HG03196 (cell line): ENCODE measurements at regions not wholly inside any gene's neighbourhood (a gene's known extent, or its start where the extent isn't known, plus 50 kb on each side); places are given as distances from the start of the nearest gene placed in this dataset.
"Not testable (repeated sequence)": the region's sequence is repeated elsewhere in the genome, so short reads cannot be mapped to it uniquely, and the experiment has no call there.

Source experiments
- ATAC-seq: cut with Tn5 transposase; IDR thresholded peaks from one replicate; pipeline ENCODE4 v1.9.1; 2021; ENCODE audit not compliant: unreplicated experiment

- ATAC-seq, result no peak
These were observed 306.6 kb downstream of the DTHD1 start for GRCh38 chr4:36587909-36588472.

GRCh38 chr4:36590343-36590742 is 308.9 kb downstream of the DTHD1 start:
- ATAC-seq, result no peak

GRCh38 chr4:36601864-36602495 is 320.6 kb downstream of the DTHD1 start:
- no peak for ATAC-seq

DNA sequence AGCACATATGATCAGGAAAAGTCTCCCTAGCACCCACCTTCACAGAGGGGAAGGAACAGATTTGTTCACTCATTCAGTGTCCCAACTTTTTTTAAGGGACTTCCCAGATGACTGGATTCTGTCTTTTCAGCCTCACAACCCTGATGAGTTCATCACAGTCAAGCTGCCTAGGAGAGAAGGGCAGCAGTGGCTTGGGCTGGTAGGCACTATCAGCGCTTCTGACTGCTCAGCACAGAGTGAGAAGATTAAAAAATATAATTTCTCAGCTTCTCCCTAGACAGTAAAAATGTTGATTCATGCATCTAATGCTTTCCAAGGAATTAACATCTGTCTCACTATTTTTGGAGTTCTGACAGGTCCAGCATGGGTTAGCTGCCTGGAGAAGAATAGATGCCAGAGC is 328.2 kb downstream of the DTHD1 start:
- ATAC-seq, result peak; percentile 67

- no peak for ATAC-seq
These were observed 329.2 kb downstream of the DTHD1 start for GRCh38 chr4:36610628-36611027.

GRCh38 chr4:36613142-36613541 is 331.7 kb downstream of the DTHD1 start:
- not testable (repeated sequence) for ATAC-seq

DNA sequence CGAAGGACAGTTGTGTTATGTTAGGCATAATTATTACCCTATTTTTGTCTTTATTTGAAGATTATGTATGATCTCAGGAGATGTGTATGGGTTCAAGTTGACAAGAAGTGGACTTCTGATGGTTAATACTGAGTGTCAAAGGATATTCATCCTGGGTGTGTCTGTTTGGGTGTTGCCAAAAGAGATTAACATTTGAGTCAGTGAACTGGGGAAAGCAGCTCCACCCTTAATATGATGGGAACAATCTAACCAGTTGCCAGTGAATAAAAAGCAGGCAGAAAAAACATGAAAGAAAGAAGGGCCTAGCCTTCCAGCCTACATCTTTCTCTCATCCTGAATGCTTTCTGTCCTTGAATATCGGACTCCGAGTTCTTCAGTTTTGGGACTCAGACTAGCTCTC is 332.6 kb downstream of the DTHD1 start:
- ATAC-seq, result no peak

- ATAC-seq, result no peak
These were observed 336.7 kb downstream of the DTHD1 start for GRCh38 chr4:36618102-36618501.

DNA sequence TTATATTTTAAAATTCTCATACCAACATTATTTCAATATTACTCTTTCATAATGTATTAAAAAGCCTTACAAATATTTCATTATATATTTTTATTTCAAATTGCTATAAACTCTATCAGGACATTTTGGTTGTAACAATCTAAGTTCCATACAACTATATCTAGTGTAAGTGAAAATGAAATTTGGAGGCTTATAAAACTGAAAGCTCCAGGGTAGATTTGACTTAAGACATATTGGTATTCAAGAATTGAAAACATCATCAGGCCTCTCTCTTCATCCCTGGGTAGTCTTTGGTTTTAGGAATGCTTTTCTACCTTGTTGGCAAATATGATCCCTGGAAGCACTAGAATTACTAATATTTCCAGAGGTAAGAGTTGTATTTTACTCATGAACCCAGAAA is 342.6 kb downstream of the DTHD1 start:
- no peak for ATAC-seq

GRCh38 chr4:36638273-36638811 is 356.9 kb downstream of the DTHD1 start:
- ATAC-seq, result no peak

GRCh38 chr4:36640876-36641275 is 359.5 kb downstream of the DTHD1 start:
- no peak for ATAC-seq

GRCh38 chr4:36651253-36651652 is 369.8 kb downstream of the DTHD1 start:
- ATAC-seq, result peak; percentile 96

- no peak for ATAC-seq
These were observed 371.4 kb downstream of the DTHD1 start for GRCh38 chr4:36652857-36653256.

GRCh38 chr4:36665985-36666527 is 384.6 kb downstream of the DTHD1 start:
- no peak for ATAC-seq

DNA sequence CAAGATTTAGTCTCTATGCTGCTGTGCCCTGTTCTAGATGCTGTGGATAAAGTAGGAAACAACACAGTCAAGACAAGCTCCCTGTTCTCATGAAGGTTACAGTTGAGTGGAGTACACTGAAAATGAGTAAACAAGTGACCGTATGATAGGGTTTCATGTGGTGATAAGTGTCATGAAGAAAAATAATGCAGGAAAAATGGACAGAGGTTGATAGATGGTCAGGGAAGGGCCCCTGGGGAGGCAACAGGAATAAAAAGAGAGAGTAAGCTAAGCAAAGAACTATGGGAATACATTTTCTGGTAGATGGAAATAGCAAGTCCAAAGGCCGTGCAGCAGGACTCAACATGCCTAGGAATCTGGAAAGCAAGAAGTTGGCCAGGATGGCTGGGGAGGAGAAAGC is 394.0 kb downstream of the DTHD1 start:
- no peak for ATAC-seq

GRCh38 chr4:36676139-36677050 is 395.0 kb downstream of the DTHD1 start:
- ATAC-seq, result no peak

DNA sequence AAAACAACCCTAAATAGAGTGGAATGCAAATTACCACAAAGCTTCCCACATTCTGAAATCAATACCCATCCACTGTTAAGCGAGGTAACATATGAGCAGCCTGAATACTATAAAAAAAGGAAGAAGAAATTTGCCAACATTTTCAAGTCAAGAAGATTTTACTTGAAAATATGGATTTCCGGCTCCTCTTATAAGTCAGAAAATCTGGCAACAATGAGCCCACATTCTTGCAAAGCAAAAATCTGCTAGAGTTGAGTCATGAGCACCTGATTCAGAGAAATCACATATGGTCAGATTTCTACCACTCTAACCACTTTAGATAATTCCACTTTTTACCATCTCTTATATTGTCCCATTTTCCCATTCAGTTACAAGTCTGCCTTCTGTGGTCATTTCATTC is 395.7 kb downstream of the DTHD1 start:
- ATAC-seq, result no peak

DNA sequence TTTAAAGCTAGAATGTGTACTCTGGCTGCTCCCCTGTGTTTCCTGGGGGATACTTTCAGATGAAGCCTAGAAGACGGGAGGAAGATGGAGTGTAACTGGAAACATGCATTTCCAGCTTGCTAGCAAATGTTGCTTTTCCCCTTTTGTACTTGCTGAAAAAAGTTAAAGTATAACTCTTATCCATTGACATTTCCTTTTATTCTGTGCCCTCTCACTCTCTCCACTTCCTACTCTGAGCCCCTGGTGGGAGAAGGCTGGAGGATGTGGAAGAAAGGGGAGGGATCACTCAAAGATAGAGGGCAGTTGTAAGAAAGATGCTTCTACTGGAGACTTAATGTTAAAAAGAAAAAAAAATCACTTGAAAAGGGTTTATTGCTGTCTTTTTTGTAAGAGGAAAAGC is 396.5 kb downstream of the DTHD1 start:
- ATAC-seq, result no peak

DNA sequence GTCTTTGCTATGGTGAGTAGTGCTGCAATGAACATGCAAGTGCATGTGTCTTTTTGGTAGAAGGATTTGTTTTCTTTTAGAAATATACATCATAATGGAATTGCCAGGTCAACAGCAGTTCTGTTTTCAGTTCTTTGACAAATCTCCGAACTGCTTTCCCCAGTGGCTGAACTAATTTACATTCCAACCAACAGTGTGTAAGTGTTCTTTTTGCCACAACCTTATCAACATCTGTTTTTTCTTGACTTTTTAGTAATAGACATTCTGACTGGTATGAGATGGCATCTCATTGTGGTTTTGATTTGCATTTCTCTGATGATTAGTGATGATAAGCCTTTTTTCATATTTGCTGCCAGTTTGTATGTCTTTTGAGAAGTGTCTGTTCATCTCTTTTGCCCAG is 406.3 kb downstream of the DTHD1 start:
- no peak for ATAC-seq

GRCh38 chr4:36692586-36692985 is 411.2 kb downstream of the DTHD1 start:
- ATAC-seq, result no peak

DNA sequence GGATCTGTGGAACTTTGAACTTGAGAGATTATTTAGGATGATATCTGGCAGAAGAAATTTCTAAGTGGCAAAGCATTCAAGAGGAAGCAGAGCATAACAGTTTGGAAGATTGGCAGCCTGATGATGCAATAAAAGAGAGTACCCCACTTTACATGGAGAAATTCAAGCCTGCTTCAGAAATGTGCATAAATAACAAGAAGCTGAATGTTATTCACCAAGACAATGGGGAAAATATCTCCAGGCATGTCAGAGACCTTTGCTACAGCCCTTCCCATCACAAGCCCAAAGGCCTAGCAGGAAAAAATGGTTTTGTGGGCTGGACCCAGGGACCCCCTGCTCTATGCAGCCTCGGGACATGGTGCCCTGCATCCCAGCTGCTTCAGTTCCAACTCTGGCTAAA is 420.8 kb downstream of the DTHD1 start:
- ATAC-seq, result no peak

- ATAC-seq, result no peak
These were observed 422.9 kb downstream of the DTHD1 start for GRCh38 chr4:36704289-36704688.
